ENCODE measurements at regions not wholly inside any gene's neighbourhood (a gene's known extent, or its start where the extent isn't known, plus 50 kb on each side); places are given as distances from the start of the nearest gene placed in this dataset.

DNA sequence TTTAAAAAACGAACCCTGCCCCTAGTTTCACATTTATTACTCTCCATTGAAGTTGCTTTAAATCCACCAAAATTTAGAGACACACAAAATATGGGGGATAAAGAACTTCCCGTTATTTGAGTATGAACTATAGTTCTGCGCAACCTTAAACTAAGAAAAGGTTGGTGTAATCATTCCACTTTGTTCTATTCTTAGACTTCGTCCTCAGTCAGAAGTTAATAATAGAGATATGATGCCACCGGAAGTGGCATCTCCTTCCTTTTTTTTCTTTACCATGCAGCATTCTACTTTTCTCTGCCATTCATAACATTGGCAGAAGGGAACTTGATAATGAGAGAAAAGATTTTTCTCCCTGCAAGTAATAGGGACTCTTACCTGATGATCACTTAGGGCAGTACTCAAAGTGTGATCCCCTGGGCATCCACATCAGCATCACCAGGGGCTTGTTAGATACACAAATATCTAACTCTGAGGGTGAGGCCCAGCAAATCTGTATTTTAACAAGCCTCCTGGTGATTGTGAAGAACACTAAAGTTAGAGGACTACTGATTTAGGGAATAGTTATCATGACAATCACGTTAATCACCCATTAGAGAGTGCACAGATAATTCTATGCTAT is 147.7 kb upstream of the DTNA start:
- TF ChIP-seq, protein P1, sequence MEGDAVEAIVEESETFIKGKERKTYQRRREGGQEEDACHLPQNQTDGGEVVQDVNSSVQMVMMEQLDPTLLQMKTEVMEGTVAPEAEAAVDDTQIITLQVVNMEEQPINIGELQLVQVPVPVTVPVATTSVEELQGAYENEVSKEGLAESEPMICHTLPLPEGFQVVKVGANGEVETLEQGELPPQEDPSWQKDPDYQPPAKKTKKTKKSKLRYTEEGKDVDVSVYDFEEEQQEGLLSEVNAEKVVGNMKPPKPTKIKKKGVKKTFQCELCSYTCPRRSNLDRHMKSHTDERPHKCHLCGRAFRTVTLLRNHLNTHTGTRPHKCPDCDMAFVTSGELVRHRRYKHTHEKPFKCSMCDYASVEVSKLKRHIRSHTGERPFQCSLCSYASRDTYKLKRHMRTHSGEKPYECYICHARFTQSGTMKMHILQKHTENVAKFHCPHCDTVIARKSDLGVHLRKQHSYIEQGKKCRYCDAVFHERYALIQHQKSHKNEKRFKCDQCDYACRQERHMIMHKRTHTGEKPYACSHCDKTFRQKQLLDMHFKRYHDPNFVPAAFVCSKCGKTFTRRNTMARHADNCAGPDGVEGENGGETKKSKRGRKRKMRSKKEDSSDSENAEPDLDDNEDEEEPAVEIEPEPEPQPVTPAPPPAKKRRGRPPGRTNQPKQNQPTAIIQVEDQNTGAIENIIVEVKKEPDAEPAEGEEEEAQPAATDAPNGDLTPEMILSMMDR (IDR thresholded peaks at IDR 0.05; ENCODE audit: insufficient read depth, low read depth, low read length), result no peak
- DNase-seq (ENCODE audit: low read depth), result no peak
- H3K4me3 ChIP-seq (ENCODE audit: low read depth, low read length), result no peak overlapping the region

DNA sequence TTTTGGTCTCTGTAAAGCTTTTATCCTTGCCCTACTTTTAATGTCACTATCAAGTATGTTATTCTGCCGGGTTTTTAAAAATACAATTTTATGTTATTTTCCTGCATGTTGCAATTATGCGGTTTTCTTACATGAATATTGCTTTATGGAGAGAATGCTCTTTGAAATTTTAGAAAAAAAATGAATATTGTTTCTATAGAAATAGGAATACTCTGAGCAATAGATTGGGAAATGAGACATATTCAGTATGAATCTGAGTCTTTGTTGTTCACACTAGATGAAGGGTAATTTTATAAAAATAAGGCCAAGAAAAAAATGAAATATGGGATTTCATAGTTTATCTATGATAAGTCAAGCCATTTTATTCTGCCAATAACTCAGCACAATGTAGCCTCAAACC is 142.2 kb upstream of the DTNA start:
- TF ChIP-seq, protein P1 (IDR thresholded peaks at IDR 0.05; ENCODE audit: insufficient read depth, low read depth, low read length), result no peak
- H3K4me3 ChIP-seq (ENCODE audit: low read depth, low read length), result no peak overlapping the region
- DNase-seq (ENCODE audit: low read depth), result no peak

DNA sequence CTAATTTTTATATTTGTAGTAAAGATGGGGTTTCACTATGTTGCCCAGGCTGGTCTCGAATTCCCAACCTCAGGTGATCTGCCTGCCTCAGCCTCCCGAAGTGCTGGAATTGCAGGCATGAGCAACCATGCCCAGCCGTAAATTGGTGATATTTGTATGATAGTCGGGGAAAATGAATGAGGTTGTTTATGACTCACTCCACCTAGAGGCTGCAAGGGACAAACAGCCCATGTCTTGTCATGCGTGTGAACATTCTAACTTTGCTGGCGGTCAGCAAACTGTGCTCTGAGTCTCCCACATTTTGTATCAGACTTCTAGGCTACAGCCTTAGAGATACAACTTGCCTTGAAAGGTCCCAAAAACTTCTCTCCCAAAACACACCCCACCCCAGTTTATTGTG is 133.5 kb upstream of the DTNA start:
- no peak for DNase-seq (ENCODE audit: low read depth)
- TF ChIP-seq, protein P1 (IDR thresholded peaks at IDR 0.05; ENCODE audit: insufficient read depth, low read depth, low read length), result no peak
- H3K4me3 ChIP-seq (ENCODE audit: low read depth, low read length), result no peak overlapping the region

GRCh38 chr18:34583895-34584294 is 126.2 kb upstream of the DTNA start:
- TF ChIP-seq, protein P1 (IDR thresholded peaks at IDR 0.05; ENCODE audit: insufficient read depth, low read depth, low read length), result no peak
- DNase-seq (ENCODE audit: low read depth), result no peak
- no peak overlapping the region for H3K4me3 ChIP-seq (ENCODE audit: low read depth, low read length)

DNA sequence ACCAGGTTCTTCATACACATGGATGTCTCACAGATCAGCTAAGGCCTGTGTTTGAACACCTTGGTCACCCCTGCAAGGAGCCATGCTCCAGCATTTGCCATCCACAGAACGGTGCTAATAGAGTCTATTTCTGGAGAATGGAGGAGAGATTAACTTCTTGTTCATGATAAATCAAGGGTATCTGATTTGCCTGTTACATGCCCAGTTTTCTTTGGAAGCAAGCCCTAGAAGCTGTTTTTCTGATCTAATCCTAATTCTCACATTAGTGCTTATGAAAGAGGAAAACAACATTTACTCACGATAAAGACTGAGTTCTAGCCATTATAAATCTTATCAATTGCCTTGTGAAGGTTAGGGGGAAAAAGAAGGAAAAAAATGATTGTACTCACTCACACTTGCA is 119.6 kb upstream of the DTNA start:
- DNase-seq (ENCODE audit: low read depth), result no peak
- no peak overlapping the region for H3K4me3 ChIP-seq (ENCODE audit: low read depth, low read length)

GRCh38 chr18:34591920-34592444 is 118.1 kb upstream of the DTNA start:
- TF ChIP-seq, protein P1 (IDR thresholded peaks at IDR 0.05; ENCODE audit: insufficient read depth, low read depth, low read length), result no peak
- DNase-seq (ENCODE audit: low read depth), result no peak
- no peak overlapping the region for H3K4me3 ChIP-seq (ENCODE audit: low read depth, low read length)

More for the DNA sequence above, 119.6 kb upstream of the DTNA start:
- TF ChIP-seq, protein P1 (IDR thresholded peaks at IDR 0.05; ENCODE audit: insufficient read depth, low read depth, low read length), result no peak

- TF ChIP-seq, protein P1 (IDR thresholded peaks at IDR 0.05; ENCODE audit: insufficient read depth, low read depth, low read length), result no peak
- H3K4me3 ChIP-seq (ENCODE audit: low read depth, low read length), result no peak overlapping the region
- no peak for DNase-seq (ENCODE audit: low read depth)
Observed at GRCh38 chr18:34592481-34592880, 117.6 kb upstream of the DTNA start.
